HFFc6 (cell line): ENCODE measurements at regions not wholly inside any gene's neighbourhood (a gene's known extent, or its start where the extent isn't known, plus 50 kb on each side); places are given as distances from the start of the nearest gene placed in this dataset.
A peak's percentile ranks its signal among the peaks of the same experiment; 100 is the strongest.
"Not testable (repeated sequence)": the region's sequence is repeated elsewhere in the genome, so short reads cannot be mapped to it uniquely, and the experiment has no call there.

Experiments used
- DNase-seq: peaks from one replicate; pipeline ENCODE4 v3.0.0-alpha.2; 2018
- H3K27ac Mint-ChIP-seq: 2 replicates; pipeline ENCODE4 v1.8.0; 2020; ENCODE audit warnings: mild to moderate bottlenecking, mixed read lengths
- H3K27me3 Mint-ChIP-seq: 2 replicates; pipeline ENCODE4 v1.8.0; 2021; ENCODE audit warnings: mild to moderate bottlenecking, moderate library complexity, mixed read lengths; ENCODE audit not compliant: insufficient read depth
- H3K36me3 Mint-ChIP-seq: 2 replicates; pipeline ENCODE4 v1.8.0; 2021; ENCODE audit warnings: low read depth, mixed read lengths
- H3K4me1 Mint-ChIP-seq: 2 replicates; pipeline ENCODE4 v1.8.0; 2020; ENCODE audit warnings: low read depth, mixed read lengths
- H3K4me3 Mint-ChIP-seq: 2 replicates; pipeline ENCODE4 v1.8.0; 2020; ENCODE audit warnings: mild to moderate bottlenecking, moderate library complexity, mixed read lengths
- H3K9me3 Mint-ChIP-seq: 2 replicates; pipeline ENCODE4 v1.8.0; 2020; ENCODE audit warnings: mild to moderate bottlenecking, mixed read lengths
- TF ChIP-seq, protein P1 (sequence below): fragments of 200-600 bp; sonication (generic); IDR thresholded peaks from 2 replicates; pipeline ENCODE4 v1.5.0; 2021; ENCODE audit warnings: antibody characterized with exemption, mild to moderate bottlenecking

DNA sequence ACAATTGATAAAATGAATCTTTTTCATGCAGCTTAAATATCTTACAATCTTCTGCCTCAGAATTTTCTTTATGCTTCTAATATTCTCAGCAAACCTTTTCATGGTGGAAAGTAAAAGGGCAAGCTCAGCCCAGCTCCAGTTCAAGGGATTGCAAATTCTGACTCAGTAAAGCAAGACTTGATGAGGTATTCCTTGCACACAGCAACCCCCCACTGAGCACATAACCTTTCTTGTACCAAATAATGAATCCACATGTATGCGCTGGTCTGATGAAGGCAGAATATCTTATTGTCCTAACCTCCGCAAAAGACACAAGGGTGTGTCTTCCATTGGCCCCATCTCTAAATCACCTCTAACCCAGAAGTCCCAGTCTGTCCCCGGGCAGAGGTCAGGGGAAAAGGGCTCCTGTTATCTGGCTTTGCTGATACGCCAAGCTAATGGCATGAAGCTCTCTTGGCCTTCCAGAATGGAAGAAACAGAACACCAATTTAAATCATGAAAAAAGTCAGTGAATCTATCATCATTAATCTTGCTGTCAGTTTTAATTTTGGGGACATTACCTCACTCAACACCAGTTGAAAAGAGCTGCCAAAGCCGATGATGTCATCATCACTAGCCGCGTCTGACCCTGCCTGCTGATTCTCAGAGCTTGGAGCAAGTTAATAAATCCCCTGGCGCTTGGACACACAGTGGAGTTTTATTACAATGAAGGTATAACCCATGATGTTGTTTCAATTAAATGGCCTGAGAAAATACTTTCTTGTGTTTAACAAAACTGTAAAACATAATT, 592.5 kb upstream of the CLINT1 start:
- TF ChIP-seq, protein P1, sequence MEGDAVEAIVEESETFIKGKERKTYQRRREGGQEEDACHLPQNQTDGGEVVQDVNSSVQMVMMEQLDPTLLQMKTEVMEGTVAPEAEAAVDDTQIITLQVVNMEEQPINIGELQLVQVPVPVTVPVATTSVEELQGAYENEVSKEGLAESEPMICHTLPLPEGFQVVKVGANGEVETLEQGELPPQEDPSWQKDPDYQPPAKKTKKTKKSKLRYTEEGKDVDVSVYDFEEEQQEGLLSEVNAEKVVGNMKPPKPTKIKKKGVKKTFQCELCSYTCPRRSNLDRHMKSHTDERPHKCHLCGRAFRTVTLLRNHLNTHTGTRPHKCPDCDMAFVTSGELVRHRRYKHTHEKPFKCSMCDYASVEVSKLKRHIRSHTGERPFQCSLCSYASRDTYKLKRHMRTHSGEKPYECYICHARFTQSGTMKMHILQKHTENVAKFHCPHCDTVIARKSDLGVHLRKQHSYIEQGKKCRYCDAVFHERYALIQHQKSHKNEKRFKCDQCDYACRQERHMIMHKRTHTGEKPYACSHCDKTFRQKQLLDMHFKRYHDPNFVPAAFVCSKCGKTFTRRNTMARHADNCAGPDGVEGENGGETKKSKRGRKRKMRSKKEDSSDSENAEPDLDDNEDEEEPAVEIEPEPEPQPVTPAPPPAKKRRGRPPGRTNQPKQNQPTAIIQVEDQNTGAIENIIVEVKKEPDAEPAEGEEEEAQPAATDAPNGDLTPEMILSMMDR: no peak
- peaks cover 34% of the 10 kb centered on the region for H3K4me1 Mint-ChIP-seq
- H3K27me3 Mint-ChIP-seq: peaks cover 38% of the 10 kb centered on the region
- H3K36me3 Mint-ChIP-seq: no peaks in the 10 kb centered on the region
- no peaks in the 10 kb centered on the region for H3K9me3 Mint-ChIP-seq
- peak; percentile 17 for DNase-seq
- peak overlapping the region; percentile 19; the same call in 1 of the 2 replicates for H3K4me3 Mint-ChIP-seq
- H3K27ac Mint-ChIP-seq: peak overlapping the region; percentile 47

DNA sequence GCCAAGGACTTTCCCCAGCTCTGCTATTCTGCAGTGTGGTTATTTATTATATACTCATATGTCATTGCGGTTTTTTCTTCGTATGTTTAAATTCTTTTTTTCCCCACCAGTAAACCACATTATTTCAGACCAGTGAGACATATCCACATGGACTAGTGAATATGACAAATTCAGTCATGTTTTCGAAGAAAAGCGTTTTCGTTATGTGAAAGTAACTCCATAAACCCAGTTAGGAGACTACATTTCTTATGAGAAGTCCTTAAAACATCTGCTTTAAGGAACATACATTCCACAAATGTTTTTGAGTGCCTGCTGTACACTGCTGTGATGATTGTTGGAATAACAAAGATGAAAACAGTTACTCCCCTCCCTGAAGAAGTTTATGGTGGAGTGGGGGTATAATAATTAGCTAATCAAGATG, 591.8 kb upstream of the CLINT1 start:
- peak overlapping the region; percentile 11; the same call in 1 of the 2 replicates for H3K27ac Mint-ChIP-seq
- TF ChIP-seq, protein P1: no peak
- peaks cover 28% of the 10 kb centered on the region for H3K4me1 Mint-ChIP-seq
- peaks cover 38% of the 10 kb centered on the region for H3K27me3 Mint-ChIP-seq
- H3K9me3 Mint-ChIP-seq: peaks cover 4% of the 10 kb centered on the region
- DNase-seq: peak; percentile 32
- peak overlapping the region; percentile 46; the same call in 1 of the 2 replicates for H3K4me3 Mint-ChIP-seq
- H3K36me3 Mint-ChIP-seq: no peaks in the 10 kb centered on the region

DNA sequence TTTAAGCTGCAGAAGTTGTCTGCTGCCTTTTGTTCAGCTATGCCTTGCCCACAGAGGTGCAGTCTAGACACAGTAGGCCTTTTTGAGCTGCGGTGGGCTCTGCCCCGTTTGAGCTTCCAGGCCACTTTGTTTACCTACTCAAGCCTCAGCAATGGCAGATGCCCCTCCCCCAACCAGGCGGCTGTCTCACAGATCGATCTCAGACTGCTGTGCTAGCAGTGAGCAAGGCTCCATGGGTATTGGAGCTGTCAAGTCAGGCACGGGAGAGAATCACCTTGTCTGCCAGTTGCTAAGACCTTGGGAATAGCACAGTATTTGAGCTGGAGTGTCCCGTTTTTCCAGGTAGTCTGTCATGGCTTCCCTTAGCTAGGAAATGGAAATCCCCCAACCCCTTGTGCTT, 587.8 kb upstream of the CLINT1 start:
- peaks cover 22% of the 10 kb centered on the region for H3K4me1 Mint-ChIP-seq
- peaks cover 32% of the 10 kb centered on the region for H3K27me3 Mint-ChIP-seq
- not testable (repeated sequence) for H3K27ac Mint-ChIP-seq, H3K36me3 Mint-ChIP-seq, DNase-seq, H3K4me3 Mint-ChIP-seq
- H3K9me3 Mint-ChIP-seq: peaks cover 22% of the 10 kb centered on the region

DNA sequence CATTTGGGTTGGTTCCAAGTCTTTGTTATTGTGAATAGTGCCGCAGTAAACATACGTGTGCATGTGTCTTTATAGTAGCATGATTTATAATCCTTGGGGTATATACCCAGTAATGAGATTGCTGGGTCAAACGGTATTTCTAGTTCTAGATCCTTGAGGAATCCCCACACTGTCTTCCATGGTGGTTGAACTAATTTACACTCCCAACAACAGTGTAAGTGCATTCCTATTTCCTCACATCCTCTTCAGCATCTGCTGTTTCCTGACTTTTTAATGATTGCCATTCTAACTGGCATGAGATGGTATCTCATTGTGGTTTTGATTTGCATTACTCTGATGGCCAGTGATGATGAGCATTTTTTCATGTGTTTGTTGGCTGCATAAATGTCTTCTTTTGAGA, 580.3 kb upstream of the CLINT1 start:
- not testable (repeated sequence) for H3K36me3 Mint-ChIP-seq

DNA sequence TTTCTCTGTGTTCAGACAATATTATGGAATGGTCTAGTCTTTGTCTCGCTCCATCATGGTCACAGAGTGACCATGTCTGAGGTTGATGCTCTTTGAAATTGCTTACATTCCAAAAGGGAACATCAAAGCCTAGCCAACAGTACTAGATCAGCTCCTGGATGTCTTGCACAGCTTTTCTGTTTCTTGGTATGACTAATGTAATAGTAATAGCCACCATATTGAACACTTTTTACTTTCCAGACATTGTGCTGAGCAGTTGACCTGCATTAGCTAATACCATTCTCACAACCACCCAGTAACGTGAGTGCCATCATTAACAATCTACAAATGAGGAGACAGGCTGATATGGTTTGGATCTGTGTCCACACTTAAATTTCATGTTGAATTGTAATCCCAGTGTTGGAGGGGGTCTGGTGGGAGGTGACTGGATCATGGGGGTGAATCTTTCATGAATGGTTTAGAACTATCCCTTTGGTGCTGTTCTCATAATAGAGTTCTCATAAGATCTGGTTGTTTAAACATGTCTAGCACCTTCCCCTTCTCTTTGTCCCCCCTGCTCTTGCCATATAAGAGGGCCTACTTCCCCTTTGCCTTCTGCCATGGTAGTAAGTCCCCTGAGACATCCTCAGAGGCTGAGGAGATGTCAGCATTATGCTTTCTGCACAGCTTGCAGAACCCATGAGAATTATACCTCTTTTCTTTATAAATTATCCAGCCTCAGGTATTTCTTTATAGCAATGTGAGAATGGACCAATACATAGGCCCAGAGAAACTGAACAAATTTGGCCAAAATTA, 577.5 kb upstream of the CLINT1 start:
- no peaks in the 10 kb centered on the region for H3K9me3 Mint-ChIP-seq

More for the DNA sequence above, 580.3 kb upstream of the CLINT1 start:
- H3K27me3 Mint-ChIP-seq, H3K4me1 Mint-ChIP-seq, H3K27ac Mint-ChIP-seq, DNase-seq, H3K4me3 Mint-ChIP-seq, H3K9me3 Mint-ChIP-seq: not testable (repeated sequence)

DNA sequence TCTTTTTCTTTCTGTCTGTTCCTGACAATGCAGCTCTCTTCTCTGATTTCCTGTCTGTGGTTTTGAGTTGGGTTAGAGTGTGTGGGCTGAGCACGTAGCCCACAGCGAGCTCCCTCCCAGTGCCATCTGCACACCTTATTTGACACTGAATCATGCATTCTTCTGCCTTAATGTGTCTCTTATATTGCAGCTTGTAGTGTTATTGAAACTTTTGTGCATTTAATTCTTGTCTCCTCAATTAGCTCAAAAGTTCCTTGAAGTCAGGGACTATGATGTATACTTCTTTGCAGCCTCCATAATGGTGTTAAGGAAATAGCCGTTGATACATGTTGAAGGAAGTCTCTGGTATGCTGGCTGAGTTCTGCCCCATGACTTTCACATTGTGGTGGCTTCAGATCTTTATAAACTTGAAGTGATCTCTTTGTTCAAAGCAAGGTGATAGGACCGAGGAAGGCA, 576.2 kb upstream of the CLINT1 start:
- no peaks in the 10 kb centered on the region for H3K9me3 Mint-ChIP-seq
- H3K36me3 Mint-ChIP-seq: no peaks in the 10 kb centered on the region
- no peak overlapping the region for H3K27ac Mint-ChIP-seq
- H3K27me3 Mint-ChIP-seq: peaks cover 9% of the 10 kb centered on the region
- H3K4me1 Mint-ChIP-seq: no peaks in the 10 kb centered on the region
- H3K4me3 Mint-ChIP-seq: no peak overlapping the region
- no peak for DNase-seq
- TF ChIP-seq, protein P1: no peak

More for the DNA sequence above, 577.5 kb upstream of the CLINT1 start:
- H3K4me1 Mint-ChIP-seq: no peaks in the 10 kb centered on the region
- peaks cover 9% of the 10 kb centered on the region for H3K27me3 Mint-ChIP-seq
- H3K36me3 Mint-ChIP-seq: no peaks in the 10 kb centered on the region
- DNase-seq: no peak
- no peak overlapping the region for H3K27ac Mint-ChIP-seq
- H3K4me3 Mint-ChIP-seq: no peak overlapping the region
- TF ChIP-seq, protein P1: no peak
